Suprapubic skin (tissue), 3 donors: ENCODE measurements at regions not wholly inside any gene's neighbourhood (a gene's known extent, or its start where the extent isn't known, plus 50 kb on each side); places are given as distances from the start of the nearest gene placed in this dataset.

Experiments
- POLR2A ChIP-seq, 2 donors: fragments of 450-650 bp; IDR thresholded peaks; one replicate each; pipeline ENCODE4 v1.6.1; 2017; ENCODE audit warnings: antibody characterized with exemption in 2 of 2, mild to moderate bottlenecking in 2 of 2, moderate library complexity in 2 of 2
- TF ChIP-seq, protein P1 (sequence below), 2 donors: fragments of 200-600 bp in 1 of 2; fragments of 450-650 bp in 1 of 2; sonication (generic) in 1 of 2; IDR thresholded peaks; one replicate each; pipeline ENCODE4 v1.5.1; 2016 to 2019; ENCODE audit warnings: antibody characterized with exemption in 2 of 2, mild to moderate bottlenecking in 1 of 2, moderate library complexity in 1 of 2

DNA sequence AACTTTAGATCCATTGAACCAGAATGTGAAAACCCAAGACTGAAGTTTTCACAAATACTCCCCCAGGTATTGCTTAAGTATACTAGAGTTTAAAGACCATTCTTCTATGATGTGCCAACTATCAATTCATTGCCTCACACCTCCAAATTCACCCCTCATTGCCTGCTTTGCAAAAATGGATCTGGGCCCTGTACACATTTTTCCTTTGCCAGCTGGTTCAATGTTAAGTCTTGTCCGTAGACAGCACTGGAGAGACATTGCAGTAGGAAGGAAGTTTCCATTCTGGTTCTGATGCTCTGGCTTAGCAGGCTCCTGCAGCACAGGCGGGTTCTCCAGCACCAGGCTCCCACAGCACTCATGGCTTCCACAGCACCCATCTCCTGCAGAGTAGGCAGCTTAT, 130.0 kb downstream of the PROX1 start:
- TF ChIP-seq, protein P1, sequence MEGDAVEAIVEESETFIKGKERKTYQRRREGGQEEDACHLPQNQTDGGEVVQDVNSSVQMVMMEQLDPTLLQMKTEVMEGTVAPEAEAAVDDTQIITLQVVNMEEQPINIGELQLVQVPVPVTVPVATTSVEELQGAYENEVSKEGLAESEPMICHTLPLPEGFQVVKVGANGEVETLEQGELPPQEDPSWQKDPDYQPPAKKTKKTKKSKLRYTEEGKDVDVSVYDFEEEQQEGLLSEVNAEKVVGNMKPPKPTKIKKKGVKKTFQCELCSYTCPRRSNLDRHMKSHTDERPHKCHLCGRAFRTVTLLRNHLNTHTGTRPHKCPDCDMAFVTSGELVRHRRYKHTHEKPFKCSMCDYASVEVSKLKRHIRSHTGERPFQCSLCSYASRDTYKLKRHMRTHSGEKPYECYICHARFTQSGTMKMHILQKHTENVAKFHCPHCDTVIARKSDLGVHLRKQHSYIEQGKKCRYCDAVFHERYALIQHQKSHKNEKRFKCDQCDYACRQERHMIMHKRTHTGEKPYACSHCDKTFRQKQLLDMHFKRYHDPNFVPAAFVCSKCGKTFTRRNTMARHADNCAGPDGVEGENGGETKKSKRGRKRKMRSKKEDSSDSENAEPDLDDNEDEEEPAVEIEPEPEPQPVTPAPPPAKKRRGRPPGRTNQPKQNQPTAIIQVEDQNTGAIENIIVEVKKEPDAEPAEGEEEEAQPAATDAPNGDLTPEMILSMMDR (IDR thresholded peaks at IDR 0.05) = no peak
- TF ChIP-seq POLR2A (IDR thresholded peaks at IDR 0.05) = no peak
